Endothelial cell of hepatic sinusoid (primary cell): ENCODE measurements at regions not wholly inside any gene's neighbourhood (a gene's known extent, or its start where the extent isn't known, plus 50 kb on each side); places are given as distances from the start of the nearest gene placed in this dataset.

Experiments used
- in situ Hi-C: cut with HindIII; loops from 2 replicates; pipeline ENCODE4 v1.10.0; 2017; ENCODE audit warnings: low sequenced_read_pairs

- in situ Hi-C loops: no loop called here
Observed at GRCh38 chr1:187079330-187079729, 250.6 kb downstream of the PLA2G4A start.

DNA sequence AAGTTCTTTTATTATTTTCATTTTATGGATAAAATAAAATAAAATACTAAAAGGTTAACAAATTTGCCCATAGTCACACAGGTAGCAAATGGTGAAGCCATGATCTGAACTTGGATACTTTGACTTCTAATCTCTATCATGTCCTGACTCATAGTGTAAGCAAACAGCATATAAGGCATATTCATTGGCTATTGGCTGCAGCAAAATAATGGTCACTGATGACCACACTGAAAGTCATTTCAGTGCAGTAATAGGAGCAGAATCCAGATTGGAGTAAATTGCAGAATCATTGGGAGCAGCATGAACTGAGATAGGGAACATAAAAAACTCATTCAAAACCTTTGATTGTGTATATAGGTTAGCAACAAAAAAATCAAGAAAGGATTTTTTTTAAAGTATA is 262.9 kb downstream of the PLA2G4A start:
- in situ Hi-C loops: no loop called here

DNA sequence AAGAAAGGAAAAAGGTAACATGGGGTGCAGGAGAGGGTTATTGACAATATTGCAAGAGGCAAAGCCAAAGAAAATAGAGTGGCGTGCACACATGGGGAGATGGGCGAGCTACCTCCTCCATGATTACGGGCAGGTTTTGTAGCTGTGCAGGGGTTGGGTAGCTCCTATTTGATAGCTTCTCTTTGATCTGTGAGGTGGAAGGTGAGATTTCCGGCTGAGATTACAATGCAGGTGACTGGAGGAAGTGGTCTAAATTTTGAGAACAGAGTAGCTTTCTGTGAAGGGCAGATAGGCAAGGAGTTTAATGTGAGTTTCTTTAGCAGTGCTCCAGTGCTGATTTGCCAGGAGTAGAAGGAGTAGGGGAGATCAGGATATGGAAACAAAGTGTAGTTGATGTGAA is 263.4 kb downstream of the PLA2G4A start:
- in situ Hi-C loops: no loop called here

DNA sequence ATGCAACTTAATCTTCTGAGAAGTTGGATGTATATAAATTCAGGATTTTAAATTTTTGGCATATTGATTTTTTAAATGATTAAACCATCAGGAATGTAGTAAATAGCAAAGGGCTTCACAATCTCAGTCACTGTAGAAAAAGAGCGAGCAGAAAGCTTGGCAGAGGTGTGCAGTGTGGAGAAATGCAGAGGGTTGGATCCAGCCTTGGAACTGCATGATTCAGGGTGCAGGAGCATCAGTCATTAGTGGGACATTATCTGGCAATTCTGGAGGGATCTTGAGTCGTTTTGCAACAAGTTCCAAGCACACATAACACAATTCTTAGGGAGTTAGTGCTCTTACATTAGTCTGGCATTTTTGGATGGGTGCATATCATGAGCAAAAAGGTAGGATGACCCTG is 267.9 kb downstream of the PLA2G4A start:
- in situ Hi-C loops: no loop called here

DNA sequence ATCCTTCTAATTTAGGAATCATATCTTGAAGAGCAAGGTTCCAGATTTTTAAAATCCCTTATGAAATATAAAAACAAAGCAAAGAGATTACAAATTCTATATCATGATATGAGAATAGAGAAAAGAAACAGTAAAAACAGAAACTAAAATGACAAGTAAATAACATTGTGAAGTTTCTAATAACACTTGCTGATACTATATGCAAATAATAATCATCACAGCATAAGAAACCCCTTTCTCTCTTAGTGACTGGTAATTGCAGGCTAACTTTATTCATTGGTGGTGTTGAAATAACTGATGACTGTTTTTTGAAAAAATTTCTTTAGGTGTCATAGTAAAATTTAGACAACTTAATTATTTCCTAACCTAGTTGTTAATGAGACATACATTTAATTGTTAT is 281.6 kb downstream of the PLA2G4A start:
- in situ Hi-C loops: no loop called here

DNA sequence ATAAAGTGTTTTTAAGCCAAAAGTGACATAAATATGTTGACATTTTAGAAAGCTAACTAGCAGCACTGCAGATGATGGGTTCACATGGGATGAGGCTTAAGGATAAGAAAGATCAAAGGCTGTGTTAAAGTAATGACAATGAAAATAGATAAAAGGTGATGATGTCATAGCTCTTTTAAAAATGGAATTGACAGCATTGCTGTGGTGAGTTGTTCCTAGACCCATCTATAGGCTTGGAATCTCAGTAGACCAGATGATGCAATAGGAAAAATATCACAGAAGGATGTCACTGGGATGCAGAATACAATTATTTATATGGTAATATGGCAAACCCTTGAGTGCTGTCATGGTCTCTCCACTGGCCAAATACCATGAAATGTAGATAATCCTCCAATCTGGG is 286.0 kb downstream of the PLA2G4A start:
- in situ Hi-C loops: no loop called here

DNA sequence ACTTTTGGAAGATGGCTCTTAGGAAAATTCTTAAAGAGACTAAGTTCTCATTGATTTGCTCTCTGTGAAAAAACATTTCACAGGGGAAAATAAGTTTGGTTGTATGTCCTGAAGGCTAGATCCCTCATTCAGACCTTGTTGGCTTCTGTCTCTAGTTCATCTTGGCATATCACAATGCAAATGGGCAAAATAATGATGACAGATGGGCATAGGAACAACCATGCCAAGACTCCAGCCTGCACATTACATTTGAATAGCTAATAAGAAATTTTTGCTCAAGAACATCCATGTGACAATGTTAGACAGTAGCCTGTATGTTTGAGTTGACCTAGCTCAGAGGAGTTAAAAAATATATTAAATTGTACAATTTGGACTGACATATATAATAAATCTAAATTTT is 292.9 kb downstream of the PLA2G4A start:
- in situ Hi-C loops: no loop called here

GRCh38 chr1:187122566-187122965 is 293.8 kb downstream of the PLA2G4A start:
- in situ Hi-C loops: no loop called here

- in situ Hi-C loops: no loop called here
Observed at GRCh38 chr1:187129132-187129531, 300.4 kb downstream of the PLA2G4A start.

DNA sequence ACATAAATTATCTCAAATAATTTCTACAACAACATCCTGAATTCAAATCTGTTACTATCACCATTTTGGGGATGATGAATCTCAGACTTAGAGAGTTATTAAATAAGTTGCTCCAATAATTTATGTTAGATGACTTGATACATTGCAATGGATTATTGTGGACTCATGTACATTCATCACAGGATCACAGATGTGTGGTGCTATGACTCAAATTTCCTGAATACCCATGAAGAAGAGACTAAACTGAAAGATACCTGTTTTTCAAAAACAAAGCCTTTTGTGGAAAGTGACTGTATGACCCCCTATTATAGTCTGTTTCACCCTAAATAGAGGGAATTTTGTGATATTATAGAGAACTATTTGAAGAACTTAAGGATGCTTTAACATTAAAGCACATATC is 315.0 kb downstream of the PLA2G4A start:
- in situ Hi-C loops: no loop called here

GRCh38 chr1:187146388-187146787 is 317.6 kb downstream of the PLA2G4A start:
- in situ Hi-C loops: no loop called here

DNA sequence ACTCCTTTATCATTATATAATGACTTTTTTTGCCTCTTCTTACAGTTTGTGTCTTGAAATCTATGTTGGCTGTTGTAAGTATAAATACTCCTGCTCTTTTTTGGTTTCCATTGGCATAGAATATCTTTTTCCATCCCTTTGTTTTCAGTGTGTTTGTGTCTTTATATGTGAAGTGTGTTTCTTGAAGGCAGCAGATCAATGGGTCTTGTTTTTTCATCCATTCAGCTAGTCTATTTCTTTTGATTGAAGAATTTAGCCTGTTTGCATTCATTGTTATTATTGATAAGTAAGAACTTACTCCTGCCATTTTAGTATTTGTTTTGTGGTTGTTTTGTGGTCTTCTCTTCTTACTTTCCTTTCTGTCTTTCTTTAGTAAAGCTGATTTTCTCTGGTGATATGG is 322.8 kb downstream of the PLA2G4A start:
- in situ Hi-C loops: no loop called here

- in situ Hi-C loops: no loop called here
Observed at GRCh38 chr1:187153047-187153446, 324.3 kb downstream of the PLA2G4A start.

DNA sequence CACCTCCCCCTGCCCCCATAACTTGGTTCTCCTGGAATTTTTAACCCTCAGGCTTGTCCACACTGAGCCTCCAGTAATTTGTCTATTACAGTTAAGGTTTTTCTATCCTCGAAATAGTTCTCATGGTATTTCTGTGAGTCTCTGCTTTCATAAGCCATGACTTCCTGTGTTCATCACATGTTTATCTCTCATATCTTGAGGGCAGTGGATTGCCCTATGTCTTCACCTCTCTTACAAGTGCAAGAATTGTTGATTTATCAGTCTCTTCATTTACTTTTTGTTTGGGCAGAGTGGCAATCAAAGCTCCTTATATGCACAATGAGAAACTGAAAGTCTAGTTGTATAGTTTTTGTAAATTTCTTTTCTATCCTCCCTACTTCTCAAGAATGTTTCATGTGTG is 328.4 kb downstream of the PLA2G4A start:
- in situ Hi-C loops: no loop called here

GRCh38 chr1:187157552-187157951 is 328.8 kb downstream of the PLA2G4A start:
- in situ Hi-C loops: no loop called here

DNA sequence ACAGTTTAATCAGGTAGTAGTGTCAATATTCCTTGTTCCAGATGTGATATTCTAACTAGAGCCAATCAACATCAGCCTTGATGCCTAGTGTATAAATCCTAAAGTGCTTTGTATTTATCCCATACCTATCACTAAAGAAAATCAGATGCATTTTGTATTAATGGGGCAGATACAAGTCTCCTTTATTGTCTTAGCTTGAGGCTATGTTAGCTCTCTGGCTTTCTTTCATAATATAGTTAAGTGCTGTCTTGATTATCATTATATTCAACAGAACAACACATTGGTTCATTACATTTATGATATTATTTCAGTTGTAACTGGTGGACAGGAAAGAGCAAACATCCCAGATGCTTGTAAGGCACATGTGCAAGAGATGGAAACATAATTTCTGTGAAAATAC is 338.8 kb downstream of the PLA2G4A start:
- in situ Hi-C loops: no loop called here

DNA sequence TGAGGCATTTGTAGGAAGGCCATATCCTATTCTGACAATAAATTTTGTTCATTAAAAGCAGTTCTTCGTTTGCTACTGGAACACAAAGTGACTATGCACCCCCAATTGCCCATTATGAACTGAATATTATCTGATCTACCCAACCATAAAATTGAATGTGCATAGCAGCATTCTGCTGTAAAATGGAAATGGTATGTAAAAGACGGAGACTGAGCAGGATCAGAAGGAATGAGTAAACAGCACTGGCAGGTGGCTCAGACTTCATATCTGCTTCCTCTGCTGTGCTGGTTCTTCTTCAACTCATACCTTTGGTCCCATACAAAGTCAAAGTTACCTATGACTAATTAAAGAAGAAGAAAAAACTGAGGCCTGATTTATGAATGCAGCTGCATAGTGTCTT is 339.5 kb downstream of the PLA2G4A start:
- in situ Hi-C loops: no loop called here

DNA sequence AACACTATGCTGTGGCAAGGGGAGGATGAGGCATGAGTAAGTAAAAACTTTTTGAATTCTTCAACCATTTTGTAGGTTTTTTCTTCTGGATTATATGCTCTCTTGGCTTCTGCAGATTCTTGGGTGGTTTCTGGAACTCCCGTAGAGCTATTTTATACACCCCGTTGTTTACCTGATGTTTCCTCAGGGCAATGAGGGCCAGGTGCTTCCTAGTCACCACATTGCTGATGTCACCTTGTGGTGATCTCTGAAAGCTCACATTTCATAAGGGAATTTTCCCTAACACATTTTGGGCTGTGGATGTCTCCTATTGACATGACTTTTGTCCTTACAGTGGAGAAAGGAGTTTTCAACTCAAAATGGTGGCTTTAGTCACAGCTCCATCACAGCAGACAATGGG is 356.6 kb downstream of the PLA2G4A start:
- in situ Hi-C loops: no loop called here

DNA sequence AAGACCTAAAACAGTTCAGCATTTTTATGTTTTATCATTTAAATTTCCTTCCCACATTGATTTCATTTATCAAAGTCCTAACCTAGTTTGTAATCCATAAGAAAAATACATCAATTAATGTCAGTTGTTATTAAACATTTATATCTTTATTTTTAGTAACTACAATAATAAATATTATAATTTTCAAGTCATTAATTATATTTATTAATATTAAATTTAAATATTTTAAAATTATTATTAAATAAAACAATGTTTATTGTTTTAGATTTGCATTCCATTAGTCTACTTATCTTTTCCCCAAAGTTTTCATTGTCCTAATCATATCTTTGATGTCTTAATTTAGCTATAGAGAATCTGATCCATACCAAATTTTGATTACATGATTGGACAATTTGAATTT is 368.9 kb downstream of the PLA2G4A start:
- in situ Hi-C loops: no loop called here

- in situ Hi-C loops: no loop called here
Observed at GRCh38 chr1:187203257-187203656, 374.5 kb downstream of the PLA2G4A start.

- in situ Hi-C loops: no loop called here
Observed at GRCh38 chr1:187212377-187212776, 383.6 kb downstream of the PLA2G4A start.

GRCh38 chr1:187226396-187226795 is 397.6 kb downstream of the PLA2G4A start:
- in situ Hi-C loops: no loop called here

GRCh38 chr1:187228790-187229189 is 400.0 kb downstream of the PLA2G4A start:
- in situ Hi-C loops: no loop called here

GRCh38 chr1:187229496-187229895 is 400.7 kb downstream of the PLA2G4A start:
- in situ Hi-C loops: no loop called here
